Neural cell (in vitro differentiated cells): ENCODE measurements at regions not wholly inside any gene's neighbourhood (a gene's known extent, or its start where the extent isn't known, plus 50 kb on each side); places are given as distances from the start of the nearest gene placed in this dataset.

Source experiments
- H2AFZ ChIP-seq: fragments of 200-600, 300-800 bp; sonication (generic), shearing (Covaris generic); 2 replicates; pipeline ENCODE4 v1.6.0; 2014; ENCODE audit warnings: low read depth, mild to moderate bottlenecking, antibody characterized with exemption, low read length, moderate library complexity
- H3F3A ChIP-seq: fragments of 200-600 bp; shearing (Covaris generic); 2 replicates; pipeline ENCODE4 v1.6.1; 2016; ENCODE audit warnings: mild to moderate bottlenecking, moderate library complexity, mixed read lengths, antibody characterized with exemption, low read length; ENCODE audit not compliant: insufficient read depth, poor library complexity, severe bottlenecking
- H3K27ac ChIP-seq: fragments of 200-600, 300-800 bp; sonication (generic), shearing (Covaris generic); 2 replicates; pipeline ENCODE4 v1.5.1; 2014; ENCODE audit warnings: mild to moderate bottlenecking, low read length, moderate library complexity
- H3K27me3 ChIP-seq: fragments of 300-800, 200-600 bp; sonication (generic), shearing (Covaris generic); 2 replicates; pipeline ENCODE4 v1.6.0; 2014; ENCODE audit warnings: mild to moderate bottlenecking, low read depth, low read length, moderate library complexity; ENCODE audit not compliant: insufficient read depth
- H3K36me3 ChIP-seq: fragments of 300-800, 200-600 bp; sonication (generic), shearing (Covaris generic); 2 replicates; pipeline ENCODE4 v1.5.1; 2014; ENCODE audit warnings: mild to moderate bottlenecking, antibody characterized with exemption, low read length, moderate library complexity; ENCODE audit not compliant: insufficient read depth
- H3K4me2 ChIP-seq: fragments of 300-800, 200-600 bp; sonication (generic), shearing (Covaris generic); 2 replicates; pipeline ENCODE4 v1.6.0; 2014; ENCODE audit warnings: mild to moderate bottlenecking, low read length
- H3K4me3 ChIP-seq: fragments of 300-800, 200-600 bp; sonication (generic), shearing (Covaris generic); 2 replicates; pipeline ENCODE4 v1.5.1; 2014; ENCODE audit warnings: mild to moderate bottlenecking, low read length, moderate library complexity
- H3K79me2 ChIP-seq: fragments of 200-600 bp; shearing (Covaris generic); replicated peaks from 2 replicates; pipeline ENCODE4 v1.6.0; 2014; ENCODE audit warnings: mild to moderate bottlenecking, low read length, moderate library complexity; ENCODE audit not compliant: insufficient read depth
- H3K9ac ChIP-seq: fragments of 300-800, 200-600 bp; sonication (generic), shearing (Covaris generic); 2 replicates; pipeline ENCODE4 v1.6.1; 2016; ENCODE audit warnings: mild to moderate bottlenecking, low read length, mixed read lengths
- H3K9me2 ChIP-seq: fragments of 200-600 bp; shearing (Covaris generic); 2 replicates; pipeline ENCODE4 v1.6.1; 2016; ENCODE audit warnings: mild to moderate bottlenecking, low read length, mixed read lengths; ENCODE audit not compliant: insufficient read depth
- H3K9me3 ChIP-seq: fragments of 200-600, 300-800 bp; sonication (generic), shearing (Covaris generic); 2 replicates; pipeline ENCODE4 v1.6.1; 2016; ENCODE audit warnings: mild to moderate bottlenecking, mixed run types, low read length, moderate library complexity, mixed read lengths
- H4K20me1 ChIP-seq: fragments of 200-600 bp; shearing (Covaris generic); 2 replicates; pipeline ENCODE4 v1.6.1; 2016; ENCODE audit warnings: mild to moderate bottlenecking, mixed run types; ENCODE audit not compliant: insufficient read depth
- CTCF ChIP-seq: fragments of 450-650 bp; IDR thresholded peaks from 2 replicates; pipeline ENCODE4 v1.5.1; 2014; ENCODE audit warnings: antibody characterized with exemption, mild to moderate bottlenecking, moderate library complexity; ENCODE audit not compliant: poor library complexity, severe bottlenecking
- EP300 ChIP-seq: fragments of 450-650 bp; conservative IDR thresholded peaks from 2 replicates; pipeline ENCODE4 v1.6.1; 2014; ENCODE audit warnings: antibody characterized with exemption, mild to moderate bottlenecking, moderate library complexity; ENCODE audit not compliant: poor library complexity, severe bottlenecking
- EZH2 ChIP-seq: fragments of 200-600, 300-800 bp; shearing (Covaris generic), sonication (generic); IDR thresholded peaks from 2 replicates; pipeline ENCODE4 v1.6.1; 2014; ENCODE audit warnings: antibody characterized with exemption, low read length, borderline replicate concordance, mild to moderate bottlenecking; ENCODE audit not compliant: insufficient read depth, poor library complexity, severe bottlenecking
- MXI1 ChIP-seq: fragments of 450-650 bp; conservative IDR thresholded peaks from 2 replicates; pipeline ENCODE4 v1.6.1; 2014; ENCODE audit warnings: antibody characterized with exemption, mild to moderate bottlenecking; ENCODE audit not compliant: poor library complexity, severe bottlenecking
- POLR2AphosphoS5 ChIP-seq: IDR thresholded peaks from 2 replicates; pipeline ENCODE4 v1.6.1; 2012
- RAD21 ChIP-seq: fragments of 450-650 bp; conservative IDR thresholded peaks from 2 replicates; pipeline ENCODE4 v1.6.1; 2014; ENCODE audit warnings: antibody characterized with exemption, mild to moderate bottlenecking, moderate library complexity
- REST ChIP-seq: IDR thresholded peaks from 2 replicates; pipeline ENCODE4 v1.6.1; 2012; ENCODE audit warnings: borderline replicate concordance
- SMC3 ChIP-seq: fragments of 450-650 bp; conservative IDR thresholded peaks from 2 replicates; pipeline ENCODE4 v1.6.1; 2014; ENCODE audit warnings: antibody characterized with exemption, mild to moderate bottlenecking, moderate library complexity; ENCODE audit not compliant: poor library complexity
- TAF1 ChIP-seq: IDR thresholded peaks from 2 replicates; pipeline ENCODE4 v1.6.1; 2012; ENCODE audit warnings: low read depth

DNA sequence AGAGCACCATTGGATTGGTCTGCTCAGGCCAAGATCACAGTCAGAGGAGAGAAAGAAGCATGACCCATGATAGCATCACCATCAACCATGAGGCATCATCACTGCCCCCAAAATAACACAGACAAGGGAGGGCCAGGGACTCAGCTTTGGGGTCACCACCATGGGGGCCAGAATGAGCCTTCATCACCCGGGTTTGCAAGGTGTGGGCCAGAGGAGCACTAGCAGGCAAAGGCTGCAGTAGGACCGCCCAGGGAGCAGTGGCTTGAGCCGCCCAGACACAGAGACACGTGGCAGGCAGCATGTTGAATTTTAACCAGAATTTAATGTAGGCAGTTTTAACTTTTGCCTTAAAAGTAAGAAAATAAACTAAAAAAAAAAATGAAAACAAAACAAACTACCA, 53.7 kb upstream of the TMPRSS2 start:
- Histone ChIP-seq H3K4me2 (no peak overlapping the region), H3K4me3 (no peak overlapping the region), H2AFZ (no peak overlapping the region), H3K27ac (no peak overlapping the region), H3K27me3 (no peaks in the 10 kb centered on the region), H3F3A (no peaks in the 10 kb centered on the region), H3K9ac (no peak overlapping the region), H3K79me2 (no peaks in the 10 kb centered on the region), H3K9me2 (no peaks in the 10 kb centered on the region), H3K9me3 (no peaks in the 10 kb centered on the region), H4K20me1 (no peaks in the 10 kb centered on the region), H3K36me3 (no peaks in the 10 kb centered on the region)
- TF ChIP-seq REST: no peak
- no peak for TF ChIP-seq RAD21
- no peak for TF ChIP-seq POLR2AphosphoS5
- no peak for TF ChIP-seq EZH2
- TF ChIP-seq EP300: no peak
- TF ChIP-seq CTCF: no peak
- no peak for TF ChIP-seq TAF1
- TF ChIP-seq SMC3: no peak
- TF ChIP-seq MXI1: no peak

DNA sequence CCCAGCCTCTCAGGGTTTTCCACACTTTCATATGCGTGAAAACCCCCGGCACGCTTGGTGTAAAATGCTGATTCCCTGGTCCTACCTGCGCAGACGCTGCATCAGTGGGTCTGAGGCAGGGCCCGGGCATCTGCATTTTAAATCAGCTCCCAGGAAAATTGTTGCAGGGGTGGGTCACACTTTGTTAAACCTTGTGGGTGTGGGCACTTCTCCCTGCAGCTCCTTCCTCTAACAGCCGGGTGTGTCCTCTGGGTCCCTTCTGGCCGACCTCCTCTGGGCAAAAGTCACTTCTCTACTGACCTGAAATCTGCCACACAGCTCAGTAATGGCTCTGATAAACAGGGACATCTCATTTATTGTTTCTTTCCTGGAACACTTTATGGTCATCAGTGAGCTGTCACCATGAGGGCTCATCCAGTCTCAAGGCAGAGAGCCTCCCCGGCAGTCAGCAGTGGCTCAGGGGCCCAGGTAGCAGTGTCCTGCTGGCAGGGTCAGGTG, 52.8 kb upstream of the TMPRSS2 start:
- Histone ChIP-seq H3K27ac (no peak overlapping the region), H3F3A (no peaks in the 10 kb centered on the region), H3K9me2 (no peaks in the 10 kb centered on the region), H3K79me2 (no peaks in the 10 kb centered on the region), H3K4me2 (no peak overlapping the region), H3K9me3 (no peaks in the 10 kb centered on the region), H3K36me3 (no peaks in the 10 kb centered on the region), H3K9ac (no peak overlapping the region), H4K20me1 (no peaks in the 10 kb centered on the region), H3K4me3 (no peak overlapping the region), H2AFZ (no peak overlapping the region), H3K27me3 (no peaks in the 10 kb centered on the region)
- TF ChIP-seq TAF1 (no peak), SMC3 (no peak), EP300 (no peak), EZH2 (no peak), MXI1 (no peak), CTCF (no peak), POLR2AphosphoS5 (no peak), RAD21 (no peak), REST (no peak)
